H1 (cell line): ENCODE measurements at regions not wholly inside any gene's neighbourhood (a gene's known extent, or its start where the extent isn't known, plus 50 kb on each side); places are given as distances from the start of the nearest gene placed in this dataset.

Experiments
- CEBPB ChIP-seq: IDR thresholded peaks from 2 replicates; pipeline ENCODE4 v1.6.1; 2012; ENCODE audit warnings: low read depth, low read length
- CHD7 ChIP-seq: fragments of 300-600 bp; sonication (generic); IDR thresholded peaks from 2 replicates; pipeline ENCODE4 v1.7.1; 2012; ENCODE audit warnings: low read length, moderate library complexity, mild to moderate bottlenecking, inconsistent platforms; ENCODE audit not compliant: insufficient replicate concordance
- CTCF ChIP-seq, 3 experiments: IDR thresholded peaks; 1 replicate in 2 of 3; 2 replicates in 1 of 3; pipeline versions ENCODE4 v1.5.1 to v1.6.1; 2011; ENCODE audit warnings: low read length in 3 of 3, mild to moderate bottlenecking in 3 of 3, inconsistent platforms in 2 of 3, low read depth in 1 of 3, moderate library complexity in 1 of 3; ENCODE audit not compliant: insufficient read depth in 1 of 3; ENCODE audit errors: control extremely low read depth in 1 of 3
- RNF2 ChIP-seq: fragments of 200-900, 300-1000 bp; sonication (generic); IDR thresholded peaks from 2 replicates; pipeline ENCODE4 v1.7.1; 2016; ENCODE audit warnings: borderline replicate concordance, low read depth, mild to moderate bottlenecking, antibody characterized with exemption, low read length; ENCODE audit not compliant: poor library complexity, severe bottlenecking; ENCODE audit errors: missing control alignments
- SP4 ChIP-seq: IDR thresholded peaks from 2 replicates; pipeline ENCODE4 v1.6.1; 2012; ENCODE audit warnings: low read length, inconsistent platforms
- TAF1 ChIP-seq: IDR thresholded peaks from 2 replicates; pipeline ENCODE4 v1.6.1; 2011; ENCODE audit warnings: mild to moderate bottlenecking, low read depth, low read length

GRCh38 chrX:148214786-148215185, 233.6 kb downstream of the FMR1NB start (continued):
- no peak for TF ChIP-seq CHD7
- TF ChIP-seq SP4, result no peak
- no peak for TF ChIP-seq CTCF (IDR thresholded peaks at IDR 0.05; ENCODE audit: control extremely low read depth in 1 of 3, insufficient read depth in 1 of 3, low read depth in 1 of 3, low read length in 3 of 3)
- no peak for TF ChIP-seq CEBPB
- no peak for TF ChIP-seq TAF1
- no peak for TF ChIP-seq RNF2
- TF ChIP-seq, all 59 proteins: peak for 0
